ENCODE measurements at regions not wholly inside any gene's neighbourhood (a gene's known extent, or its start where the extent isn't known, plus 50 kb on each side); places are given as distances from the start of the nearest gene placed in this dataset.

- Mint-ChIP-seq H3K27ac (no peak overlapping the region), H3K36me3 (ENCODE audit: insufficient read depth) (no peaks in the 10 kb centered on the region), H3K9me3 (ENCODE audit: low read depth) (no peaks in the 10 kb centered on the region), H3K4me1 (ENCODE audit: low read depth) (no peaks in the 10 kb centered on the region), H3K4me3 (ENCODE audit: low read depth) (no peak overlapping the region), H3K27me3 (no peaks in the 10 kb centered on the region)
- no peak for TF ChIP-seq CTCF (IDR thresholded peaks at IDR 0.05; ENCODE audit: unreplicated experiment)
- DNase-seq (ENCODE audit: low spot score, unreplicated experiment): no peak
These were observed 430.4 kb downstream of the CAAP1 start for GRCh38 chr9:26462213-26462612.

- no peak overlapping the region for H3K4me3 Mint-ChIP-seq (ENCODE audit: low read depth)
- H3K27me3 Mint-ChIP-seq: no peaks in the 10 kb centered on the region
- TF ChIP-seq CTCF (IDR thresholded peaks at IDR 0.05; ENCODE audit: unreplicated experiment): no peak
- DNase-seq (ENCODE audit: low spot score, unreplicated experiment): no peak
- no peak overlapping the region for H3K27ac Mint-ChIP-seq
- no peaks in the 10 kb centered on the region for H3K9me3 Mint-ChIP-seq (ENCODE audit: low read depth)
- H3K36me3 Mint-ChIP-seq (ENCODE audit: insufficient read depth): no peaks in the 10 kb centered on the region
- H3K4me1 Mint-ChIP-seq (ENCODE audit: low read depth): no peaks in the 10 kb centered on the region
These were observed 432.0 kb downstream of the CAAP1 start for GRCh38 chr9:26460624-26461023.

- H3K27me3 Mint-ChIP-seq: no peaks in the 10 kb centered on the region
- DNase-seq (ENCODE audit: low spot score, unreplicated experiment): no peak
- no peaks in the 10 kb centered on the region for H3K9me3 Mint-ChIP-seq (ENCODE audit: low read depth)
- no peaks in the 10 kb centered on the region for H3K36me3 Mint-ChIP-seq (ENCODE audit: insufficient read depth)
- no peak overlapping the region for H3K27ac Mint-ChIP-seq
- no peak for TF ChIP-seq CTCF (IDR thresholded peaks at IDR 0.05; ENCODE audit: unreplicated experiment)
- H3K4me1 Mint-ChIP-seq (ENCODE audit: low read depth): no peaks in the 10 kb centered on the region
- H3K4me3 Mint-ChIP-seq (ENCODE audit: low read depth): no peak overlapping the region
These were observed 432.6 kb downstream of the CAAP1 start for GRCh38 chr9:26459959-26460358.

- H3K27me3 Mint-ChIP-seq: no peaks in the 10 kb centered on the region
- no peaks in the 10 kb centered on the region for H3K9me3 Mint-ChIP-seq (ENCODE audit: low read depth)
- no peaks in the 10 kb centered on the region for H3K36me3 Mint-ChIP-seq (ENCODE audit: insufficient read depth)
- no peak for DNase-seq (ENCODE audit: low spot score, unreplicated experiment)
- TF ChIP-seq CTCF (IDR thresholded peaks at IDR 0.05; ENCODE audit: unreplicated experiment): no peak
- H3K4me3 Mint-ChIP-seq (ENCODE audit: low read depth): no peak overlapping the region
- no peak overlapping the region for H3K27ac Mint-ChIP-seq
- H3K4me1 Mint-ChIP-seq (ENCODE audit: low read depth): no peaks in the 10 kb centered on the region
These were observed 434.5 kb downstream of the CAAP1 start for GRCh38 chr9:26458054-26458453.

GRCh38 chr9:26457151-26457550 lies 435.5 kb downstream of the CAAP1 start:
- no peaks in the 10 kb centered on the region for H3K27me3 Mint-ChIP-seq

More at GRCh38 chr9:26457151-26457550, 435.5 kb downstream of the CAAP1 start:
- TF ChIP-seq CTCF (IDR thresholded peaks at IDR 0.05; ENCODE audit: unreplicated experiment): no peak
- DNase-seq (ENCODE audit: low spot score, unreplicated experiment): no peak
- H3K4me3 Mint-ChIP-seq (ENCODE audit: low read depth): no peak overlapping the region
- H3K9me3 Mint-ChIP-seq (ENCODE audit: low read depth): no peaks in the 10 kb centered on the region
- no peaks in the 10 kb centered on the region for H3K4me1 Mint-ChIP-seq (ENCODE audit: low read depth)
- H3K27ac Mint-ChIP-seq: no peak overlapping the region
- no peaks in the 10 kb centered on the region for H3K36me3 Mint-ChIP-seq (ENCODE audit: insufficient read depth)
